Suprapubic skin (tissue), 4 donors: ENCODE measurements at regions not wholly inside any gene's neighbourhood (a gene's known extent, or its start where the extent isn't known, plus 50 kb on each side); places are given as distances from the start of the nearest gene placed in this dataset.

ENCODE experiments used
- EP300 ChIP-seq: sonication (generic); formaldehyde crosslinking; IDR thresholded peaks from one replicate; pipeline ENCODE4 v1.6.1; 2017; ENCODE audit warnings: antibody characterized with exemption
- POLR2A ChIP-seq, 2 donors: fragments of 450-650 bp; IDR thresholded peaks; one replicate each; pipeline ENCODE4 v1.6.1; 2017; ENCODE audit warnings: antibody characterized with exemption in 2 of 2, mild to moderate bottlenecking in 2 of 2, moderate library complexity in 2 of 2
- POLR2AphosphoS5 ChIP-seq, 3 donors: sonication (generic); formaldehyde crosslinking; IDR thresholded peaks; one replicate each; pipeline ENCODE4 v1.6.1; 2017; ENCODE audit warnings: antibody characterized with exemption in 3 of 3
- TF ChIP-seq, protein P1 (sequence below), 2 donors: fragments of 200-600 bp in 1 of 2; fragments of 450-650 bp in 1 of 2; sonication (generic) in 1 of 2; IDR thresholded peaks; one replicate each; pipeline ENCODE4 v1.5.1; 2016 to 2019; ENCODE audit warnings: antibody characterized with exemption in 2 of 2, mild to moderate bottlenecking in 1 of 2, moderate library complexity in 1 of 2

DNA sequence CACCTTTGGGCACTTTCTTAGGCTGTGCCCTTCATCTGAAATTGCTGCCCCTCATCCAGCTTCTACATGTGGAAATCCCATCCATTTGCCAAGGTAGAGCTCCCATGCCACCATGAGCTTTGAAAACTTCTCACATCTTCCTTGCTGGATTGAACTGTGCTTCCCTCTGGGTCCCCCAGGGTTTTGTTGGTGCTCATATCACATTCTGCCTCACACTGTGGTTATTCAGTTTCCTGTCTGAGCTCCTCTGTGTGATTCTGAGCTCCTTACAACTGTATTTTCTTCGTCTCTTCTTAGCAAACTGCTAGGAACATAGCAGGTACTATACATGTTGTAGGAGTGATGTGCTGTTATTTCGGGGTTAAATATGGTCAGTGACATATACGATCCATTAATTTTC is 74.9 kb upstream of the KL start:
- TF ChIP-seq, protein P1, sequence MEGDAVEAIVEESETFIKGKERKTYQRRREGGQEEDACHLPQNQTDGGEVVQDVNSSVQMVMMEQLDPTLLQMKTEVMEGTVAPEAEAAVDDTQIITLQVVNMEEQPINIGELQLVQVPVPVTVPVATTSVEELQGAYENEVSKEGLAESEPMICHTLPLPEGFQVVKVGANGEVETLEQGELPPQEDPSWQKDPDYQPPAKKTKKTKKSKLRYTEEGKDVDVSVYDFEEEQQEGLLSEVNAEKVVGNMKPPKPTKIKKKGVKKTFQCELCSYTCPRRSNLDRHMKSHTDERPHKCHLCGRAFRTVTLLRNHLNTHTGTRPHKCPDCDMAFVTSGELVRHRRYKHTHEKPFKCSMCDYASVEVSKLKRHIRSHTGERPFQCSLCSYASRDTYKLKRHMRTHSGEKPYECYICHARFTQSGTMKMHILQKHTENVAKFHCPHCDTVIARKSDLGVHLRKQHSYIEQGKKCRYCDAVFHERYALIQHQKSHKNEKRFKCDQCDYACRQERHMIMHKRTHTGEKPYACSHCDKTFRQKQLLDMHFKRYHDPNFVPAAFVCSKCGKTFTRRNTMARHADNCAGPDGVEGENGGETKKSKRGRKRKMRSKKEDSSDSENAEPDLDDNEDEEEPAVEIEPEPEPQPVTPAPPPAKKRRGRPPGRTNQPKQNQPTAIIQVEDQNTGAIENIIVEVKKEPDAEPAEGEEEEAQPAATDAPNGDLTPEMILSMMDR (IDR thresholded peaks at IDR 0.05): no peak
- no peak for TF ChIP-seq POLR2A (IDR thresholded peaks at IDR 0.05)
- no peak for TF ChIP-seq POLR2AphosphoS5 (IDR thresholded peaks at IDR 0.05)
- TF ChIP-seq EP300: no peak
